ENCODE measurements at regions not wholly inside any gene's neighbourhood (a gene's known extent, or its start where the extent isn't known, plus 50 kb on each side); places are given as distances from the start of the nearest gene placed in this dataset.
"Not testable (repeated sequence)": the region's sequence is repeated elsewhere in the genome, so short reads cannot be mapped to it uniquely, and the experiment has no call there.

DNA sequence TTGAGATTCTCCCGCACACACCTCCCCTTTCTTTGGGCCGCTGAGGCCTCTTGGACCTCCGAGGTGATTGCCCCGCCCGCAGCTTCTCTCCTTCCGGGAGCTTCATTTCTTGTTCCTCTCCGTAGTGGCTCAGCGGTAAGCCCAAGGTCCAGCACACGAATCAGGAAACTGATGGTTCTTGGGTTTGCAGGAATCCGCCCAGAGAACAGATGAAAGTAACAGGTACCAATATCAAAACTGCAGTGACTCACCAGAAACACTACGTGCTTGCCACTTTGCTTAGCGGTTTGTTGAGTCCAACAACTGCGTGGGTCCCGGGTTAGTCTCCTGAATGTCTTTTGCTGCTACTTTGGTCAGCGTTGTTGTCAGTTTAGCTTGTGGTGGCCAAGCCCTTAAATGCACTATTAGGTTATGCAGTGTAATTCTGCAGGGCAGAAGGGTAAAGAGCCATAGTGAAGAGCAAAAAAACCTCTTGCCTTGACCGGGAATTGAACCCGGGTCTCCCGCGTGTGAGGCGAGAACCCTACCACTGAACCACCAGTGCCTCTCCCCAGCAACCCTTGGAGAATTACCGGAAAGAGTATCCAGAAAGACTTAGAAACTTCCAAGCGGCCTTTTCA is 172.1 kb downstream of the FAM72C start:
- not testable (repeated sequence) for TF ChIP-seq EZH2 (IDR thresholded peaks at IDR 0.05; ENCODE audit: borderline replicate concordance, low read depth, low read length, severe bottlenecking)
- TF ChIP-seq, protein P1, sequence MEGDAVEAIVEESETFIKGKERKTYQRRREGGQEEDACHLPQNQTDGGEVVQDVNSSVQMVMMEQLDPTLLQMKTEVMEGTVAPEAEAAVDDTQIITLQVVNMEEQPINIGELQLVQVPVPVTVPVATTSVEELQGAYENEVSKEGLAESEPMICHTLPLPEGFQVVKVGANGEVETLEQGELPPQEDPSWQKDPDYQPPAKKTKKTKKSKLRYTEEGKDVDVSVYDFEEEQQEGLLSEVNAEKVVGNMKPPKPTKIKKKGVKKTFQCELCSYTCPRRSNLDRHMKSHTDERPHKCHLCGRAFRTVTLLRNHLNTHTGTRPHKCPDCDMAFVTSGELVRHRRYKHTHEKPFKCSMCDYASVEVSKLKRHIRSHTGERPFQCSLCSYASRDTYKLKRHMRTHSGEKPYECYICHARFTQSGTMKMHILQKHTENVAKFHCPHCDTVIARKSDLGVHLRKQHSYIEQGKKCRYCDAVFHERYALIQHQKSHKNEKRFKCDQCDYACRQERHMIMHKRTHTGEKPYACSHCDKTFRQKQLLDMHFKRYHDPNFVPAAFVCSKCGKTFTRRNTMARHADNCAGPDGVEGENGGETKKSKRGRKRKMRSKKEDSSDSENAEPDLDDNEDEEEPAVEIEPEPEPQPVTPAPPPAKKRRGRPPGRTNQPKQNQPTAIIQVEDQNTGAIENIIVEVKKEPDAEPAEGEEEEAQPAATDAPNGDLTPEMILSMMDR (IDR thresholded peaks at IDR 0.05; ENCODE audit: borderline replicate concordance, extremely low read depth, low read length, poor library complexity, severe bottlenecking) = not testable (repeated sequence)
